IPS-18c (cell line): ENCODE measurements at regions not wholly inside any gene's neighbourhood (a gene's known extent, or its start where the extent isn't known, plus 50 kb on each side); places are given as distances from the start of the nearest gene placed in this dataset.
"Not testable (repeated sequence)": the region's sequence is repeated elsewhere in the genome, so short reads cannot be mapped to it uniquely, and the experiment has no call there.

Experiments
- H3K4me3 ChIP-seq: 2 replicates; pipeline ENCODE4 v1.7.0; 2013; ENCODE audit warnings: low read depth, mild to moderate bottlenecking, low read length, moderate library complexity; ENCODE audit not compliant: insufficient read depth
- H3K9me3 ChIP-seq: one replicate; pipeline ENCODE4 v1.6.1; 2013; ENCODE audit warnings: mild to moderate bottlenecking, low read length, moderate library complexity; ENCODE audit not compliant: control insufficient read depth, insufficient read depth

DNA sequence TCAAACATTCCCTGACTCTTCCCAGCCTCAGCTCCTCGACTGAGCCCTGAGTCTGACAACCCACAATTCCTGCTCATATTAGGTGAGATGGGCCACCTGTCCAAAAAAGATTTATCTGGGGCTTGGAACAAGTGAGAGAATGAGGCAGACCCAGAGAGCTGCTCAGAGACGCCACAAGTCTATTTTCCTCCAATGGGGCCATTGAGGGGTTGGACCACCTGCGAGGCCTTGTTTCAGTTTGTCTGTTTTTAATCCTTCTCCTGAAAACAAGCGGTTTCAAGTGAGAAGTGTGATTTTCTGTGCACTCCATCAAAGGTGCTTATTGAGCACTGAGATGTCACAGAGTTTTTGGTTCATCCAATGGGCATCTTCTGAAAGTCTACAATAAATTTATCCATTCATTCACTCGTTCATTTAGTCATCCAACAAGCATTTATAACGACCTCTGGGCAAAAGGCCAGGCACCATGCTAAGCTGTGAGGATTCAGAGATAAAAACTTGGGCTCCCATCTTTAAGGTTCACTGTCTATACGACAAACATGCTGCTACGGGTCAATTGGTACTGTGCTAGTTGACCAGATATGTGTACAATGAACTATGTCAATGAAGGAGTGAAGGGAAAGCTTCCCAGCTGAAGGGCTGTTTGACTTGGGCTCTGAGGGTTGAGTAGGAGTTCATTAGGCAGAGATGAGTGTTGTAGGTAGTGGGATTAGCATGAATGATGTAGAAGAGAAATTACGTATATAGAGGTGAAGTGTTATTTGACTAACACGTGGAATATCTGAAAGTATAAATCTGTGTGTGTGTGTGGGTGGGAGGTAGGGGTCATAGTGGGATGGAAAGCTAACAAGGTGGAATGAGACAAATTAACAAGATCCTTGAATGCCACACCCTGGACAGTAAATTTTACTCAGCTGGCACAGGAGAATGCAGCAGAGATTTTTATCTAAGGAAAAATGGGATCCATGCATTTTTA, 168.9 kb downstream of the MIAT start:
- H3K4me3 ChIP-seq, result no peak overlapping the region
- no peaks in the 10 kb centered on the region for H3K9me3 ChIP-seq

DNA sequence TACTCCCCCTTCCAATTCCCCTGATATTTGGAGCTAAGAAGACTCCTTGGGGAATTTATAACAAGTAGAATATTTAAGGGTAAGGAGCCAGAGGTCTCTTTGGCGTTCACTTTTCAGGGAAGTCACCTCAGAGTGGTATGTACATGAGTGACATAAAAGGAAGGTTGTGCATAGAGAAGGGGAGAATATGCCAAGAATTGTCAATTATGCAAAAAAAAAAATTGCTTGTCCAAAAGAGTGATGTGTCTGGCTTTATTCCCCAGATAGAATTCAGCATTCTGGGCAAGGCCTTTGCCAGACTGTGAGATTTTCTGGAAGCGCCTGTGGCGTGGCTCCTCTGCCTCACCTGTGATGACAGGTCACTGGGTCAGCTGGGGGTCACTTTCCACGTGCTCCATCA, 170.2 kb downstream of the MIAT start:
- no peaks in the 10 kb centered on the region for H3K9me3 ChIP-seq
- H3K4me3 ChIP-seq, result no peak overlapping the region

DNA sequence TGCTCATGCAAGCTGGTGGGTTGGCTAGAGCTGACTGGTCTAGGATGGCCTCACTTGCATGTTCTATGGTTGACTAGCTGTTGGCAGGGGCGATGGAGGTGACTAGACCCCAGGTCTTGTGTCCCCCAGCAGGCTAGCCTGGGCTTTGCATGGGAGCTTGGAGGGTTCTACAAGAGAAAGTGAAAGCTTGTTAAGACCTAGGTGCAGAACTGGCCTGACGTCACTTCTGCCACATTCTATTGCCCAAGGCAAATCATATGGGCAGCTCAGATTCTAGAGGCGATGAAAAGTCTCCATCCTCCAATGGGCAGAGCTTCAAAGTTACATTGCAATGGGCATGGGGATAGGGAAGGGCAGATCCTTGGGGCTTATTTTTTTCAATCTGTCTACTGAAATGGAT, 170.9 kb downstream of the MIAT start:
- Histone ChIP-seq H3K9me3 (no peaks in the 10 kb centered on the region), H3K4me3 (no peak overlapping the region)

DNA sequence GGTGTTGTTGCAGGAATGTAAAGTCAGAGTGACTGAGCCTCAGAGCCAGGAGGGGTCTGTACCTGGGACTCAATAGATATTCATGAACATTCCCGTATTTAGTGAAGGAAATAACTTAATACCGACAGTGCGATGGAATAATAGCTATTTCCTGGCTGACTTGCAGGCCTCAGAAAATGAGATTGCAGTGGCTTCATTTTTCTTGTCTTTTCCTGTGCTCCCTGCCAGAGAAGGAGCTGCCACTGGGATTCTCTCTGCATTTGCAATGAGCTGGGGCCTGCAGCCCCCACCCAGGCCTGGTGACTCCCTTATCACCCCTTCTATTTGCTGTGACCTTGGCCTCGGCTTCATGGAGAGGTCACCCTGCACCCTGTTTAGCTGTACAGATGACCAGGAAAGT, 173.4 kb downstream of the MIAT start:
- no peak overlapping the region for H3K4me3 ChIP-seq
- no peaks in the 10 kb centered on the region for H3K9me3 ChIP-seq

DNA sequence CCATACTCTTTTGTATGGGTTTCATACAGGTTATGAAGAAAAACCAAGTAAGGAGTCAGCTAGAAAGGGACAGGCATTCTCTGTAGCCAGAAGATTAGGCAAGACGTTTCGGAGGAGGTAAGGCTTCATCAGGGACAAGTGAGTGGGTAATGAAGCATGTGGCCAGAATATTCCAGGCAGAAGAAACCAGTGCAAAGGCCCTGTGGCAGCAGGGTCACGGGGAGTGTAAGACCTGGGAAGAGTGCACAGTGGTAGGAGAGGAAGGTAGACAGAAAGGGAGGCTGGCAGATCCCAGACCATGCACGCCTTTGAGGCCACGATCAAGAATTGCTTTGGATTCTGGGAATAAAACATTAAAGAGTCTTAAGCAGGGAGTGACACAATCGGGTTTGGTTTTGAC, 177.6 kb downstream of the MIAT start:
- Histone ChIP-seq H3K4me3 (no peak overlapping the region), H3K9me3 (no peaks in the 10 kb centered on the region)

DNA sequence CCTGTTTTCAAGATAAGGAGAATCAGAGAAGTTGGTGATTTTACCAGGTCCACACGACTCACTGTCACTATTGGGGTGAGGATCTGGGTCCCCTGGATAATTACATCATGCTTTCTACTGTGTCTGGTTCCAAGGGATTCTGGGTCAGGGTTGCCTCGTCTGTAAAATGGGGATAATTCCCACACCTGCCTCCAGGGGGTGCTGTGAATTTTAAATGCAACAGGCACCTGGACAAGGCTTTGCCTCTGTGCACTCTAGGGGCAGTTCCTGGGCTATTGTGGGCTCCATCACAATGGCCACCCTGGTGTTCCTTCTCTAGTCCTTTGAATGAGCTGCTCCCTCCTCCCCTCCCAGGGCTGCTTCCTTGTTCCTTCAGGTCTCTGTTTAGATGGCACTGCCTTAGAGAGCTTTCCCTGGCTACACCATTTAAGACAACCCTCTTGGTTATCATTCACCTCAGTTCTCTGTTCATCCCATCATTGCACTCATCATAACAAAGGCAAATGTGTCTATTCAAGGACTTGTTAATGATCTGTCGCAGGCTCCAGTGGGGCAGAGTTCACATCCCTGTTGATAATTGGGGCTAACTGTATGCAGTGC, 178.6 kb downstream of the MIAT start:
- H3K4me3 ChIP-seq, result no peak overlapping the region

DNA sequence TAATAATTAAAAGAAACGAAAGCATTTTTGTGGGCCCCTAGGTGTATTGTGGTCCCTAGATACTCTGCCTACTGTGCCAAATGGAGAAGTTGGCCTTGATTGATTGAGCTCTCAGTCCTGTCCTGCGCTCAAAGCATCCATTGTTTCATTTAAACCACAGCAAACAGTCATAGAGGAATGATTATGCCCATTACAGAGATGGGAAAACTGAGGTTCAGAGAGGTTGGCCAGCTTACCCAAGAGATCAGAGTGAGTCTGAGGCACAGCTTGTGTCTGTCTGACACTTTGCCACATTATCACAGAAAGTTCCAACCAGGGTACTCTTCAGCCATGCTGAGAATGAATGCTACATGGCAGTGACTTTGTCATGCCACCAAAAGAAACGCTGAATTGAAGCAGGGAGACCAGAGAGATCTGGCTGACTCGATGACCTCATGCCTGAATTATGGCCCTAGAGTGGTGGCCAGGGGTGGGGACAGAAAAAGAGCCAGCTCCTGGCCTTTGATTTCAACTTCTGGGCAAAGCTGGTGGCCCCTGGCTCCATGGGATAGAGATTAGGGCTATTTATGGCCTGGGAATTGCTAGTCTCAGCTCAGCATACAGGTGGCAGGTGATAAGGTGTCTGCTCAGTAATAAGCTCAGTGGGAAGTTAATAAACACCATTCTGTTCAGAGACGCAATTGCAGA, 180.5 kb downstream of the MIAT start:
- H3K4me3 ChIP-seq, result no peak overlapping the region

More for the DNA sequence above, 178.6 kb downstream of the MIAT start:
- no peaks in the 10 kb centered on the region for H3K9me3 ChIP-seq

DNA sequence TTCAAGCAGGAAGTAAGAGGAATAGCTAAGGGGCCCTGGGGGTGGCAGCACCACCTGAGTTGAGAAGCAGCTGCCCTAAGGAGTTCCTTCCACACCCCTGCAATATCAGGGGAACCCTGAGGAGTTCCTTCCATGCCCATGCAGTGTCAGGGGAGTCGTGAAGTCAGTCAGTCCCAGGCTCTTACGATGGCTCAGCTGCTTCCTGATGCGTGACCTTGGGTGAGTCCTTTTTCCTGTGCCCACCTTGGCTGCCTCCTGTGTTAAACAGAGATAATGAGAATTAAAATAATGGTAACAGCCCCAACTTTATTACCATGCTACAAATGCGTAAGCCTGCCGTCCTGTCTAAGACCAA, 181.1 kb downstream of the MIAT start:
- Histone ChIP-seq H3K4me3 (no peak overlapping the region), H3K9me3 (no peaks in the 10 kb centered on the region)

More for the DNA sequence above, 180.5 kb downstream of the MIAT start:
- H3K9me3 ChIP-seq, result no peaks in the 10 kb centered on the region

DNA sequence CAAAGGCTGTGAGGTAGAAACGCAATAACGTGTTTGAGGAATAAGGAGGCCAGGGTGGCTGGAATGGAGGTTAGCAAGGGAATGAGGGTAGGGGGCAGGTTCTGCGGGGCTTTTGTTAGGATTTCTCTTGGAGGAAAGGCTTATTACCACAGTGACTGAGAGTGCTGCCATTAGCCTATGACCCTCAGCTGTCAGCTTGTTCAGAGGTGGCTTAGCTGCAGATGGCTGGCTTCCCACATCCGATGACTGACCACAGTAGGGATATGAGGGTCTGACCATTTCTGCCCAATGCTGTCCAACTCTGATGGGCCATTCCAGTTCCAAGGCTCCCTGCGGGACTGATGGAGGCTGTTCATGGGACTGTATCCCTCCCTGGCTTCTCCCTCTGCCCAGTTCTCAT, 181.8 kb downstream of the MIAT start:
- H3K9me3 ChIP-seq, result no peaks in the 10 kb centered on the region
- no peak overlapping the region for H3K4me3 ChIP-seq

DNA sequence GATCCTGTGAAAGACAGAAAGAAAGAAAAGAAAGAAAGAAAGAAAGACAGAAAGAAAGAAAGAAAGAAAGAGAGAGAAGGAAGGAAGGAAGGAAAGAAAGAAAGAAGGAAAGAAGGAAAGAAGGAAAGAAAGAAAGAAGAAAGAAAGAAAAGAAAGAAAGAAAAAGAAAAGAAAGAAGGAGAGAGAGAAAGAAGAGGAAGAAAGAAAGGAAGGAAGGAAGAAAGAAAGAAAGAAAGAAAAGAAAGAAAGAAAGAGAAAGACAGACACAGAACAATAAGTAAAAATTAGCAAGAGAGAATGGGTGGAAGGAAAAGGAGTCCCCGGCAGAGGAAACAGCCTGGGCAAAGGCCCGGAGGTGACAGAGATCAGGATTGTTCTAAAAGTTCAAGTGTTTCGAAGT, 183.4 kb downstream of the MIAT start:
- not testable (repeated sequence) for H3K4me3 ChIP-seq, H3K9me3 ChIP-seq

DNA sequence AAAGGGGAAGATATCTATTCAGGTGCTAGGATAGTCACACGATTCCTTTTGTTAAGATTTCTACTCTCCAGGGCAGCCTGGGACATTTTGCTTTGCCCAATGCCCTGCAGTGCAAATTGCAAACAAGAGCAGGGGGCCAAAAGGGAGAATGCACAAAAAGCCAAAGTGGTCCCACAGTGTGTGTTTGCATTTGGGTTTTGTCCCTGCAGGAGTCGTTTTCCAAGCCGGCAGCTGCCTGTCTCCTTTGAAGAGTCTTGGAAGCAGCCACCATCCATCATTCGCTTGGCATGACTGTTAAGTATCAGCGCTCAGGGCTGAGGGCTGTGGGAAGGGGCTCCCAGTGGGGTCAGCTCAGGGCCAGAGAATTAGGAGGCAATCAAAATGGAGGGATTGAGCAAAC, 184.7 kb downstream of the MIAT start:
- Histone ChIP-seq H3K4me3 (no peak overlapping the region), H3K9me3 (no peaks in the 10 kb centered on the region)

DNA sequence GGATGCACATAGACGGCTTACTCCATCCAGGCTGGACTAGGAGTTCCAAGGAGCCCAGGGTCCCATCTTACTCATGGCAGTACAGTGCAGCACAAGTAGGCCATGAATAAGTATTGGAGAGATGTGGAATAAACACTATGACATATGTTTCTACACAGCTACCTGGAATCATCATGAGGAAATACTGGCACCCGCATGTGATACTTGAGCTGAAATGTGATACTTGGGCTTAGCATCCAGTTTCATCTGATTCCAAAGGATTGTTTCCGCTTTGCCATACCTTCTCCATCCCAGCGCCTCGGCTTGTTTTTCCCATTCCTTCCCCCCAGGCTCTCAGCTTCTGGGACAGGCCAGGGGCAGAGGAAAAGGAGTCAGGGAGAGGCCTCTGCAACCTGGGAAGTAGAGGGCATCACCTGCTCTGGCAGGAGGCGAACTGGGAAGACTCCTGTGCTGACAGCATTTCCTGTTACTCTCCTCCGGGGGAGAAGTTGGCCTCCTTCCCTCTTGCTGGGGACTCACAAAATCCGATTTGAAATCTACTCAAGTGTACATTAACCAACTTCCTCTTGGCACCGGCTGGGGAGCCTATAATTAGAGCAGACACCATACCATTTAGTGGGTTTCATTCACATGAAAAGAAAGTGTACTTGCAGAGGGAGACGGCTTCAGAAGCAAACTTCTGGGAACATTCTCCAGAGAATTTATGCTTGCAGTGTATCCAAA, 187.8 kb downstream of the MIAT start:
- Histone ChIP-seq H3K9me3 (no peaks in the 10 kb centered on the region), H3K4me3 (no peak overlapping the region)

DNA sequence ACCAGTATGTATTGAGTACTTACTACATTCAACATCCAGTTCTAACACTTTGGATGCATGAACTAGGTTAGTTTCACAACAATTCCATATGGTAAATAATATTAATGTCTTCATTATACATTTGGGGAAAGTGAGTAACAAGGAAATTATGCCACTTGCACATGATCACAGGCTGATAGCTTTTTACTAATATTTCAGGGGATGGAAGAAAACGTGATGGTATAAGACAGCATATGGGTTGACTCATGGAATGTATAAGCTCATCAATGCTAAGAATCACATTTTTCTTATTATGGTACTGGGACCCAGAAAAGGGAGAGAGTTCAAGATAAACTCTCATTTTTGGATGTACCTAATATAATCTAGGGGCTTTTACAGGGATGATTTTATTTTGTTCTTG, 188.7 kb downstream of the MIAT start:
- H3K4me3 ChIP-seq, result no peak overlapping the region
- H3K9me3 ChIP-seq, result no peaks in the 10 kb centered on the region

DNA sequence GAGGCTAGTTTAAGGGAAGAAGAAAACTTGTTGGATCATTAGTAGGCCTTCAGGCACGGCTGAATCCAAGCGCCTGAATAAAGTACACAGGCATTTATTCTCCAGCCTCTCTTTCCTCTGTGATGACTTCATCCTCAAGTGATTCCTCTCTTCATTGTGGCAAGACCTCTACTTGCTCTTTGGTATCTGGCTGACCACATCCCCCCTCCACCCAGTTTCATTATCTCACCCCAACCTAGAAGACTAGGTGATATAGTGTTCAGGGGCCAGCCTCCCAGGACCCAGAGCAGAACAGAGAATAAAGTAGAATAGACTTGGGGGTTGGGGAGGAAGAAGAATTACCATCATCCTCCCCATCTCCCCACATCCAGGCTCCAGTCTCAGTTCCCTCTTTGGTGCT, 189.3 kb downstream of the MIAT start:
- Histone ChIP-seq H3K9me3 (no peaks in the 10 kb centered on the region), H3K4me3 (no peak overlapping the region)

DNA sequence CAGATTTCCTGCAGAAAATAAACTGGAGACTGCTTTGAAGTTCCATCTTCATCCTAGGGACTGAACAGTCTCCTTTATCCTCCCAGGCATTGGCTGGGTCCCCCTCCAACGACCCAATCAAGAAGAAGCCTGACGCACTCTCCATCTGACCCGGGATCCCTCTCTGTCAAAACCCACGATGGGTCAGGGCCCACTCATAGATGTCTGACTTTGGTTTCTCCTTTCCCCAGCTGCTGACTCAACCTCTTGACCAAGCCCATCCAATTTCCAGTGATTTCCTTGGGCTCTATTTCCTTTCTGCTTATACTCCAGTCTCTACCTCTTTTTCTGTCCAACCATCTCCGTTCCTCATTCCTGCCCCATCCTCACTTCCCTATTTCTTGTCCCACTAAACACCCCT, 189.7 kb downstream of the MIAT start:
- Histone ChIP-seq H3K9me3 (no peaks in the 10 kb centered on the region), H3K4me3 (no peak overlapping the region)

DNA sequence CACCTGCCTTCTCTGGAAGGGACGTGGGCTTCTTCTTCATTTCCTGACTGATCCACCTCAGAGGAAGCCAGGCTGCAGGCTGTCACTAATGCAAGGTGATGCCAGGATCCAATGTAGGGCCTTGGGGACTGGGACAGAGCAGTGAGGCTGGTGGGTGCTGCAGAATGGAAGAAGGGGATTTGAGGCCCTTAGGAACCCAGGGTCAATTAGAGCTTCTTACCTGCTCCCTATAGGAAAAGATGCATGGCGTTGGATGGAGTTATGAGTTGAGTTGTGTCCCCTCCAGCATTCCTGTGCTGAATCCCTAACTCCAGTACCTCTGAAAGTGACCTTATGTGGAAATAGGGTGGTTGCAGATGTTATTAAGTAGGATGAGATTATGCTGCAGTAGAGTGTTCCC, 190.4 kb downstream of the MIAT start:
- Histone ChIP-seq H3K9me3 (no peaks in the 10 kb centered on the region), H3K4me3 (no peak overlapping the region)

DNA sequence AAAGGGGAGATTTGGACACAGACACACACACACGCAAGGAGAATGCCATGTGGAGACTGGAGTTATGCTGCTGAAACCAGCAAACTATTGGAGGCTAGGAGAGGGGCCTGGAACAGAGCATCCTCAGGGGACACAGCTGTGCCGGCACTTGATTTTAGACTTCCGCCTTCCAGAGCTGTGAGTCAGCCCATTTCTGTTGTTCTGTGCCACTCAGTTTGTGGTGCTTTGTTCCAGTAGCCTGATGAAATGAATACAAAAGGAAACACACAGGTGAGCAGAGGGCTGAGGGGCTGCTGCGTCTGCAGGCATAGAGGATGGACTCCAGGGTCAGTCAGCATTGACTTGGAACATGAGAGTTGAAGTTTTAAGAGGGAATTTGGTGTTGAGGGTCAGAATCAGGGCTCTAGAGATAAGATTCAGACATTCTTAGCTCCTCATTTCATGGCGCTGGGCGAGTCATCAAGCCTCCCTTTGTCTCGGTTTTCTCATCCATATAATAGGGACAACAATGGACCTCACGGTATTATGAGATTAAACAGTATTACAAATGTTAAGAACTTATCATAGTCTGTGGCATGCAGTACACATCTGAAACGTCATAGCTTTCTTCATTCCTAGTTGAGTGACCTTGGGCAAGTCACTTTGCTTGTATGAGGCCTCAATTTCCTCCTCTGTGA, 191.0 kb downstream of the MIAT start:
- Histone ChIP-seq H3K9me3 (no peaks in the 10 kb centered on the region), H3K4me3 (no peak overlapping the region)
